Fibroblast of lung (primary cell): ENCODE measurements at regions not wholly inside any gene's neighbourhood (a gene's known extent, or its start where the extent isn't known, plus 50 kb on each side); places are given as distances from the start of the nearest gene placed in this dataset.

Experiments used
- CTCF ChIP-seq, 2 donors: IDR thresholded peaks in 1 of 2; conservative IDR thresholded peaks in 1 of 2; 1 replicate in 1 of 2; 2 replicates in 1 of 2; pipeline ENCODE4 v1.5.1; 2011 to 2012; ENCODE audit warnings: low read length in 2 of 2, control low read depth in 1 of 2, inconsistent platforms in 1 of 2, low read depth in 1 of 2, mild to moderate bottlenecking in 1 of 2
- EZH2 ChIP-seq: IDR thresholded peaks from 2 replicates; pipeline ENCODE4 v1.5.1; 2012; ENCODE audit warnings: low read length, control low read depth, mild to moderate bottlenecking; ENCODE audit errors: missing control alignments

- no peak for TF ChIP-seq CTCF (conservative IDR thresholded peaks at IDR 0.05 in 1 of 2, IDR thresholded peaks at IDR 0.05 in 1 of 2; ENCODE audit: low read depth in 1 of 2, low read length in 2 of 2)
- no peak for TF ChIP-seq EZH2
Observed at GRCh38 chr5:117801583-117801982, 1186.8 kb downstream of the DTWD2 start.
